ENCODE measurements at regions not wholly inside any gene's neighbourhood (a gene's known extent, or its start where the extent isn't known, plus 50 kb on each side); places are given as distances from the start of the nearest gene placed in this dataset.

DNA sequence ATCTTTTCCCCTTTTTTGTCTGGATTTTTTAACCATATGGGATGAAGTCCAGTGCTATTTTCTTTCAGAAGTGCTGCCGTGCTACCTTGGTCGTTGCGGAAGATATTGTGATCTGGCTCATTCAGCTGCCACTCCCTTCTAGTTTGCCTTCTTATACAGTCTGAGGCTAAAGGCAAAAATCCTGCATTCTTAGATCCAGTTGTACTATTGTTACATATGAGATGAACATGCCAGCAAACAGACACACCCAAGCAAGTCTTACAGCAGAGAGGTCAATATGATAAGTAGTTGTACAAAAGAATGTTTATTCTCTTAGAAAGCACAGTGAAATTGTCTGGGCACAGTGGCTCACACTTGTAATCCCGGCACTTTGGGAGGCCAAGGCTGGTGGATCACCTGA, 108.0 kb upstream of the COX10 start:
- TF ChIP-seq POLR2A (IDR thresholded peaks at IDR 0.05; ENCODE audit: low read depth, low read length) (no peak), TAF1 (IDR thresholded peaks at IDR 0.05; ENCODE audit: low read depth, low read length) (no peak)
